ENCODE measurements at regions not wholly inside any gene's neighbourhood (a gene's known extent, or its start where the extent isn't known, plus 50 kb on each side); places are given as distances from the start of the nearest gene placed in this dataset.
"Not testable (repeated sequence)": the region's sequence is repeated elsewhere in the genome, so short reads cannot be mapped to it uniquely, and the experiment has no call there.

DNA sequence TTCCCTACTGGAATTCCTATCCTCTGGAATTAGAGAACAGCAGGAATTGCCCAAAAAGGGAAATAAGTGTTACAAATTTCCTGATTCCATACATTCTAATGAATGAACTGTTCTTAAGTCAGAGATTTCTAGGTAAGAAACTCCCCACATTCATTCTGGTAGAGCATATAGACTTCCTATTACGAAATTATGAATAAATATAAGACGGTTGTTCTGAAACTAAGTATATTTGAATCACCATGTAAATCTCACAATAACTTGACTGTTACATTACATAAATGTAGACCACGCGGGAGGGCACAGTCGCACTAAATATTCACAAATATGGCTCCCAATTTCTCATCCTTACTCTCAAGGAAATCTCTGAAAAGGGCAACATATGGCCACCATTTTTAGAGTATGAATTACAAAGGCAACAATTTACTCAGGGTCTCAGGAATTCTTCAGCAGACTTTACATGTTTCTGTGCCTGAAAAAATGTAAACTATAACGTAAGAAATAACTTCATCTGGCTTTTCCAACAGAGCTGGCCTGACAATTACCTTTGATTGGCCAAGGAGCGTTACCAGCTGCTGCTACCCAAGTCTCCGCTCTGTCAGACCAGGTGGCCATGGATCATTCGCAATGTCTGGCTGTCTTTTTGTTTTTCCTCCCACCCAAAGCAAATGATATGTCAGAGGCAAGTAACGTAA lies 115.8 kb downstream of the MPP7 start:
- DNase-seq: no peak

DNA sequence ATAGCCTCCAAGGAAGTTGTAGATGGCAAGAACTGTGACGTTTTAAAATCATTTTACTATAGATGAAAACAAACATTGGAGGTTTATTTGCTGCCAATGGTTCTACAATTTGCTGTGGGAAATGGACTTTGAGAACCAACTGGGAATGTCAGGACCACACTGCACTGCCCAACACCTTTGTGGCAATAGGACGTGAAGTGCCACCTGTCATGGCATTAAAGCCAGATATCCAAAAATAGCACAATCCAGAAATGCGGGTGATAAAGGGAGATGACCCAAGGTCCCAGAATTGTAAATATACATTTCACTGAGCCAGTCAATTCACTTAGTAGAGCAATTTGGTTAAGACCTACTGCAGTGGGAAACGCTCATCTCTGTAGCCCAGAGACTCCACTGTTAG lies 116.4 kb downstream of the MPP7 start:
- DNase-seq: no peak

DNA sequence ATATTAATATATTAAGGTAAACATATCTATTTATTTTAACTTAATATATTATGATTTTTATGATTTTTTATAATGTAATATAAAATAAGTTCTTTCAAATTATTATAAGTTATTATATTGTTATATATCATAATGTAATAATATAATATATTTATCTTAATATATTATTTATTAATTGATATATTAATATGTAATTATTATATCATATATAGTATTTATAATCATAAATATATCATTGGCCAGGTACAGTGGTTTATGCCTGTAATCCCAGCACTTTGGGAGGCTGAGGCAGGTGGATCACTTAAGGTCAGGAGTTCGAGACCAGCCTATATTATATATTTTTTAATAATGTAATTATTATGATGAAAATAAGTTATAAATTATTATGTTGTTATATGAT lies 118.1 kb downstream of the MPP7 start:
- no peak for DNase-seq

DNA sequence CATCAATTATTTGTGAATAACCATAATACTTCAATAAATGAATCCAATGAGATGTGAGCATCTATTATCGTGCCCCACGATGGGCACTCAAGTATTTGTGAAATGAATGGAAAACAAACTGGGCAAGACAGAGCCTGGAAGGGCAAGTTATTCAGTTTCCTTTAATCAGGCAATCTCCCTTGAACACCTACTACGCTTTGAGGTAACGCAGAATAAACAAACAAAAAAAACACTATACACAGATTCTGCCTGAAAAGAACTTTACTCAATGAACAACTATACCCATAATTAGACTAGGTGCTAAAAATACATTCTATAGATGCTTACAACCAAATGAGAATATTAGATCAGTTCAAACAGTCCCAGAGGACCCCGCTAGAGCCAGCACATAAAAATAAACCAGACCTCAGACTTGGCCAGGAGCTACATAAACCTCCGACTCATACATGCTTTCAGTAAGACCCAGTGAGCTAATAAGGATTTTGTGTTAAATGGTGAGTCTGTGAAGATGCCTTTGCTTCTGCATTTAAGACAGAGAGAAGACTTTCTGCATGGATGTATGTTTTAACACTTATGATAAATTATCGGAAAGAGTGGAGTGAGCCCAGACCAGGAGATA lies 121.3 kb downstream of the MPP7 start:
- no peak for DNase-seq

DNA sequence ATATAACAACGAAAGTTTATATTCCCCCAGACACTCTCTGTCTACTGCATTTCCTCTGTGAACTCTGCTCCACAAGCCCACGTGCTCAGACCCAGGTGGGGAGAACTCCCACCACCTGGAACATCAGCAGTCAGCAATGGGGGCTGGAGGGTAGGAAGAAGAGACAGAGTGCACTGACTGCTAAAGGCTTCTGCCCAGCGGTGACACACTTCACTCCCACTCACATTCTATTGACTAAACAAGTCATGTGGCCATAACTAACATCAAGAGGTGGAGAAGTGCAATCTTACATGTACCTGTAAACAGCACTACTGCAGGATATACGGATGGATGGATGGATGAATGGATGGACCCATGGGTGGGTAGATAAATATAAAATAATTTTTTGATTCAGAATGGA lies 122.2 kb downstream of the MPP7 start:
- no peak for DNase-seq

DNA sequence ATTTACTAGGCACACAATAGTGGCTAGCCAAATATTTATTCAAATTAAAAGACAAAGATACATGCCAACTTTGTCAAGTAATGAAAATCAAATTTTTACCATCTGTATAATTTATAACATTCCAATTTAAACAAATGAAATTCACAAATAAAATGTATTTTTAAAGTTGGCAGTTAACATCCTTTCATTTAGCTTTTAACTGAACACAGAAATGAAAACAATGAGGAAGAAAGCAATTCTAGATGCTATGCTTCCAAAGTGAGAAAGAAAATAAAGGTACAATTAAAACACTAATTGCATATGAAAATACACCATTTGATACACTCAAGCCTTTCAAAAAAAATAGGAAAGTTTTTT lies 123.1 kb downstream of the MPP7 start:
- no peak for DNase-seq

DNA sequence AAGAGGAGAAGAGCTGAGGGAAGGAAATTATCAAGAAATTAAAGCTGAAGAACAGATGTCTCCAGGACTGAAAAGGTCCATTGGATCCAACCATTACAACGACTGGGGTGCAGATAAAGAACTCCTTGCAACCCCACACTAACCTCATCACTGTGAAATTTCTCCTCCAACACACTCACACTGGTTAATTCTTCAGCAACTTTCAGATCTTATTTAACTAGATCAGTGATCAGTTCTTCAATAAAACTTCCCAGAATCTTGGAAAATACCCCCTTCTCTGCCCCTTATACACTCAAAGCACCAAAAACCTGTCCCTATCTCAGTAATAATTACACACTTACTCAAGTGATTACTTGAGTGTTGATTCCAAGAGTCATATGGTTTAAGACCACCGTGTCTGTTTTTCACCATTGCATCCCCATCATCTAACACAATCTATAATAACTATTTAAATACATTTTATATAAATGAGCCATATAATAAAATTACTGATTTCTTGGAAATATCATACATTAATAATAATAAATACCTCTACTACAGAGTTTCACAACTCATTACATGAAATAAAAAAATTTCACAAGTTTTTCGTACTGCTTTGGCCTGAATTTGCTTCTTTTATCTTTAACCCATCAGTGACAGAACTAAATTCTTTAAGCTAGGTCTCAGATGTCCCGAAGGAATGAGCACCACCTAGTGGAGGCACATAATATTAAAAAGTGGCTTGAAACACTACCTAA lies 123.7 kb downstream of the MPP7 start:
- peak; percentile 5 for DNase-seq

DNA sequence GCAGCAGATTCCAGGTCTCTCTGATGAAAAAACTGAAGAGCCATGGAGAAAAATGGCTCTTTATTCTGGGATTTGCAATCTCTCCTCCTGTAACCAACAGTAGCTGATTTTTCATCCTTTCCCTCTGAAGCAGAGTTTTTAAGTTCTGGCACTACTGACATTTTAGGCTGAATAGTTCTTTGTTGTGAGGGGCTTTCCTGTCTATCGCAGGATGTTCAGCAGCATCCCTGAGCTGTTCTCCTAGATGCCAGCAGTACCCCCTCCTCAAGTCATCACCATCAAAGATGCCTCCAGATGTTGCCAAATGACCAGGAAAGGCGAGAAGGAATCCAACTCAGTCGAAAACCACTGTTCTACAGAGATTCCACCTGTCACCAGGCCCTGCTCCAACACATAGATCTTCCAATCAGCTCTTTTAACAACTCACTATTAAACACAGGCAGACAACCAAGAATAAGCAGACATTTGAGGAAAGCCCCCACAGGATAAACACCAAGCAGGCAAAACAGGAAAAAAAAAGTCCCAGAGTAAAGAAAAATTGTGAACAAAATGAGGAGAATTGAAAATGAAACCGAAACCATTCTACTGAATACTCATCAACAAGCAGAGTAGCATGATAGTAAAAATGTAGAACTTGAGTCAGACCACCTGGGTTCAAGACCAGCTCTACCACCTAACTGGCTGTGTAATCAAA lies 124.8 kb downstream of the MPP7 start:
- no peak for DNase-seq

DNA sequence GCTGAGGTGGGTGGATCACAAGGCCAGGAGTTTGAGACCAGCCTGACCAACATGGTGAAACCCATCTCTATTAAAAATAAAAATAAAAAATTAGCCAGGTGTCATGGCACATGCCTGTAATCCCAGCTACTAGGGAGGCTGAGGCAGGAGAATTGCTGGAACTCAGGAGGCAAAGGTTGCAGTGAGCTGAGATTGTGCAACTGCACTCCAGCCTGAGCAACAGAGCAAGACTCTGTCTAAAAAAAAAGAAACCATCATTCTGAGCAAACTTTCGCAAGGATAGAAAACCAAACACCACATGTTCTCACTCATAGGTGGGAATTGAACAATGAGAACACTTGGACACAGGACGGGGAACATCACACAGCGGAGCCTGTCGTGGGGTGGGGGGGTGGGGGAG lies 126.4 kb downstream of the MPP7 start:
- DNase-seq: not testable (repeated sequence)

DNA sequence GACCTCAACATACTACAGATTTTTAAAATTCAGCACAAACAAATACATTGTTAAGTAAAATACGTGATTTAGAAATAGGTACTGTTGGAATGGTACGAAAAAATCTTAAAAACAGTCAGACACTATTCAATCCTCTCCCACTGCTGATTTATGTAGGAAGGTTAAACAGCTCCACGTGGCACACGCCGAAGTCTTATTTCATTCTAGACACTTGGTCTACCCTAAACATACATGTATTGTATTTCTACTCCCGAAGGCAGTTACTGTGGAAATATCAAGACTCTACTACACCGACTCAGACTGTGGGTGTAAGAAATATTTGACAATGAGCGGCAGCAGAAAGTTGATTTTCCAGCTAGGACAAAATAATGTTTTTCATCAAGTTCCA lies 130.6 kb downstream of the MPP7 start:
- DNase-seq: no peak

DNA sequence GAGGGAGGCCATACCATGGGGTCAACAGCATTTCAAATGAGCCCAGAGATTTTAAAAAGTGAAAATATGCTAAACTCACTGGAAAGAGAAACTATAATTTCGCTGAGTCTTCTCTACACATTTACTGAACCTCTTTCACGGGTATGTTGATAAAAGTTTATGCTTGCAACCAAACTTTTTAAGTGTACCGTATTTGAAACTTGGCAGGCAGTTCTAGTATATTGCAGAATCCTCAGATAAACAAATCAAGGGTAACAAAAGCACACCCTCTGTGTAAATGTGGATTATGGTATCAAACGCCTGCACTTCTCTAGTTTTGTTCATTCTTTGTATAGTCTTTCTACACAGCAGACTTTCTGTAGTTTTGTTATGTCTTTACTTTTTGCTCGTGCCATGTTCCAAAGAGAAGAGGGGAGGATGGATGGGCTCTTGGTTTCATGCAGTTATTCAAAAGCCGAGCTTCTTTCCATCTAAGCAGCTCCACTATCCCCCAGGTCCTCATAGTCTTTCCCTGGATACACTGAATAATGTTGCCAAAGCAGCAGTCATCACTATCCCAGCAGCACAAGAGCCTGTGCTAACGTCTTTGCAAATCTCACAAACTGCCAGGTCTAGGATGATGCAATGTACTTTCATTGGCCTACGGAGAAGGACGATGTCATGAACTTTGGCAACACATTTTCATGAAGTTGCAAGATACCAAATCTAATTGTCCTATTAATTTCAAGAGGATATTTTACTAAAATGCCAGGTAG lies 131.2 kb downstream of the MPP7 start:
- no peak for DNase-seq

DNA sequence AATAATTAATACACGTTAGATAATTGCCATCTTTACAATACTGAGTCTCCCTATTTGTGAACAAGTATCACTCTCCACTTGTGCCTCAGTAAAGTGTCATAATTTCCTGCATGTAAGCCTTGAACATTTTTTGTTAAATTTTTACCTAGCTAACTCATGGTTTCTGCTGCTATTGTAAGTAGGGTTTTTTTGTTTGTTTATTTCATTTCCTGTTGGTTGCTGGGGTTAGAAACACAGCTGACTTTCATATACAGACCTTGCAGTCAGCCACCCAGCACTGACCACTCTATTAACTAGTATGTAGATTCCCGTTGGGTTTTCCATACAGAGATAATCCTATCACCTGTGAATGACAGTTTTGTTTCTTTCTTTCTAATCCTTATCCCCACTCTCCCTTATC lies 133.3 kb downstream of the MPP7 start:
- no peak for DNase-seq

DNA sequence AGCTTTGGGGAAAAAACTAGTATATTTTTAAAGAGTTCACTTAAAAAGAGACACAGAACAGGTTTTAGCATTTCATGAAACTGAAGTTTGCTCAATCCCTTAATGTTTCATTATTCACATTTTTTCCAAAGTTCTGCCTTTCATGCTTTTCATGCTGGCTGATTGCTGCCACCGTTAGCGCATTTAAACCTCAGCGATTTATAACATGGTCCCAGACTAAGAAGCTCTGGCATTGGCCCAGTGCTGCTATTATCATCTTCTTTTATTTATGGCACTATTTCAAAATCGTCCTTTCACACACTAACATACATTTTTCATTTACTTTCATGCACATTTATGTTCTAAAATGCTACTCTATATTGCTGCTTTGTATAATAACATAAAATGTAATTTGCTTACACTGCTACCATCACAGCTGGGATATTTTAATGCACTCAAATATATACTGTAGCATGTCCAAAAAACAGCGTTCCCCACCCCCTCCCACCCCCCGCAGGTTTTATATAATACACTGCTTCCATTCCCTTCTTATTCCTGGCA lies 141.9 kb downstream of the MPP7 start:
- DNase-seq: no peak

DNA sequence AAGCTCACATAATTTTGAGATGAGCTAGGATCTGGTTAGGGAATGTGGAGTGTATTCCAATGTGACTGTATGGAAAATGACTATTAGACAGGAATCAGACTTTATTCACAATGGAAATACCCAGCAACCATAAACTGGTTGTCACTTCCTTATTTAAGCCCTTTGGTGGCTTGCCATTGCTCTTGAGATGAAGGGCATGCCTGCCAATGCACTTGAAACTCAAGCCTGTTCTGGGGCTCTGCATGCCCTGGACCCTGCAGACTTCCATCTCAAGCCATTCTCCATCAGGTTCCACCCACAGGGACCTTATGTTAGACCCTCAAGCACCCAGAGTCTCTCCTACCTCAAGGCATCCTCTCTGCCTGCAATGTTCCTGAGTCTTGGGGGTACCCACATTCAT lies 145.5 kb downstream of the MPP7 start:
- DNase-seq: no peak

DNA sequence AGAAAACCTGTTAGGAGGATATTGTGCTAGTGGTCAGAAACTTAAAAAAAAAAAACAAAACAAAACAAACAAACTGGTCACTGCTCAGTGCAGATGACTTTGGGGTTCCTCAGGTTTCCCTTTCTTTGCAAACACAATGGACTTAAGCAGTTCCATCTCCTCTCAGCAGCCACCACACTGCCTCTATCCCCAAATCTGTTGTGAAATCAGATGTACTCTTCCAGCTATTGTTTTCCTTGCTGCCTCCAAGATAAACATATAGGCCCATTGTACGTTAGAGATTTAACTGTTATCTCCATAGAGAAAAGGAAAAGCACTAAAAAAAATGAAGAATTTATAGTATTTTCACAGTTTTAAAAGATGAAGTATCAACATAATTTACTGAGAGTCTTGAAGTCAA lies 147.1 kb downstream of the MPP7 start:
- no peak for DNase-seq

DNA sequence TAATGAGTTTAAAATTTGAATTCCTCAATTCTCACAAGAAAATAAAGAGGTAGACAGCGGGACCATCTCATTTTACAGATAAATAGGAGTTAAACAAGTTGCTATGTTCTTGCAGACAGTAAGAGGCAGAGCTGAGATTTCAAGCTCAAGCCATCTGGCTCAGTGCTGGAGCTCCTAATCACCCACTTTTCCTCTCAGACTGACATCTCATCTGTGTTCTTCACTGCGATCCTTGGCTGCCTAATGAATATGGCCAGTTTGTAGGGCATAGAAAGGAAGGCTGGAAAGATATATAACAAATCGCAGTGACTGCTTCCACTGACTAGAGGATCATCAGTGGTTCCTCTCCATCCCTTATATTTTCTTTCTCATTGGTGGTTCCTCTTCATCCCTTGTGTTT lies 151.2 kb downstream of the MPP7 start:
- DNase-seq: no peak

DNA sequence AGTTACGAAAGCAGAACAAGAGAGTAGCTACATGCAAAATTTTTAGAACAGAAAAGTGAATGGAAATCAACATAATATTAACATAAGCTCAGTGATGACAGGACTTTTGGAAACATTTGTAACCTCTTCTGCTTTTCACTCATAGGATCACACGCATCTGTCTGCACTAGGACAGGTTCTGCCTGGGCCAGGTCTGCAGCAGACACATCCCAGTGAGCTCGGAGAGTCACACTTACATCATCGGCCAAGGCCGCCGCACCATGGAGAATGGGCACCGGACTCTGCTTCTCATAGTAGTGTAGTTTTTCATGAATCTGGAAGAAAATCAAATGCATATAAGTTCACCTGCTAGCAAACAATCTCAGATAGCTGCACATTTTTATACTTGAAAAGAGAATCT lies 150.9 kb upstream of the ODAD2 start:
- no peak for DNase-seq

DNA sequence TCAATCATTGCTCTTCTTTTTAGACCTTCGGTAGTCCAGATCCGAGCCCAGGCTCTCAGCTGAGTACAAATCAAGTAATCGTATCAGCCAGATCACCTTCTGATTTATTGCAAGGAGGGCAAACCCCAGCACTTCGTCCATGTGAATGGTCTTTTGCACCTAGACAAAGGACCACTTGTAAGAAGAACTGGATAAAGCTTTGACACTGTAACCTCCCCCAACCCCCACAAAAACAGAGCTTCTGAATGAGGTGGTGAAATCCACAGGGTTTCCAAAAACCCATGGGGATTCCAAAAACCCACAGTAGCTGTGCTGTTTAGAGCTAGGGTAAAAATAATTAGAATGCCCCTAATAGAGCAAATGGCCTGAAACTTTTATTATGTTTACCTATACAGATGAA lies 148.8 kb upstream of the ODAD2 start:
- DNase-seq: no peak

DNA sequence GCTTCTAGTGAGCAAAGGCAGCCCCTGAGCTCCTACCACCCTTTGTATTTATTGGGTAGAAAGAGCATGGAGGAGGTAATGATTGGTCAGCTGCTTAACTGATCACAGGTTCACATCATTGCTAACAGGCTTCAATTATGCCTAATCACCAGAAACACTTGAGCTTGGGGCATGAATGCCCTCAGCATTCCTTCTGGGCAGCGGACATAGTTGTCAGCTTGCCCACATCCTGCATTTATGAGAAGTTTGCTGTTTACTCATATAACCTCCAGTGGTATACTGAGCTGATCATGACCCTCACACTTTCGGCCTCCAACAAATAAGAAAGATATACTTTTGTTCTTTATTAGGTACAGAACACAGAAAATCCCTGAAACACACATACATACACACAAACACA lies 140.3 kb upstream of the ODAD2 start:
- DNase-seq: no peak

DNA sequence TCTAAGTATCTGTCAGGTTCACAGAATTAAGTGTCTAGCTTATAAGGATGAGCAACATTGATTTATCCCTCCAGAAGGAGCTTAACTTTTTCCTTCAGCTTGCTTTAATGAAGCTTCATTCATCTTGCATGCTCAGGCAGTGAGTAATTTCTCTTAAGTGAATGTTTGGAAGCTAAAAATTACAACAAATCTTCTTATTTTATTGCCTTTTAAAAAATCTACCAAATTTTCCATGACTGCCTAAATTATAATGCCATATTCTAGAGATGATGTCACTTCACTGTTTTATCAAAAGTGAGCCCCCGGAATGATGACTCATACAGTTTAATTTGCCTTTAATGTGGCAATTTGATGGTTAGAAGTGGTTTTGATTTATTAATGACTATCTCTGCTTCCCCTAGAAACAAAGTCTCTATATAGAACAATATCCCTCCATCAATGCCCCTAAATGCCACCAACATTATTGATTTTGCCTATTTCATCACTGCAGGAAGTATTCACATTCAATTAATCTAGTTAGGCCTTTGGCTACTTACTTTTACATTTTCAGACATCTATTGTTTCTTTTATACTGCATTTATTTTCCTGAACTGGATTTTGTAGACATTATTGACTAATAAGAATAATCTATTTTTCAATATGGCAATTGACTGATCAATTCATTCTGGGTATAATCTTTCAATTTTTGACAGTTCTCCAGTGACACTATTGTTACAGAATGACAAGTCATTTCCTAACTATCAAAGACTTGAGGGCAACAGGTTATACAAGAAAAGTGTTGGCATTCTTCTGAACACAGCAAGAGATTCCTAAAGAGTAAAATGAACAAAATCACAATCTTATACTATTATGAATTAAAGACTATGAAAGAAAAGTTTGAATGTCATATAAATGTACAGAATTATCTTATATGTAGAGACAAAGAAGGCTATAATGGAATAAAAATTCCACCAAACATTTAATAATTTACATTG lies 139.3 kb upstream of the ODAD2 start:
- no peak for DNase-seq

DNA sequence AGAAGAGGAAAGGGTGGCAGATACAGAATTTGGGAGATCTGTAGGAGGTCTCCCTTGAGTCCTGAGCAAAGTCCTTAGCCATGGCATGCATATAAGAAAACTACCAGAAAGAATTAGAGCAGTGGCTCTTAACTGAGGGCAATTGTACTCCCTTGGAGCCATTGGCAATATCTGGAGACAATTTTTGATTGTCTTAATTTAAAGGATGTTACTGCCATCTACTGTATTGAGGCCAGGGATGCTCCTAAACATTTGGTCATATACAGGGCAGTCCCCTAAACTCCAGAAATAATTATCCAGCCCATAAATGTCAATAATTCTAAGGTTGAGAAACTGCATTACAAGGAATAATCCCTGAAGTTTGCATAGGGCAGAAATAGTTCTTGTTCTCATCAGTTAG lies 136.4 kb upstream of the ODAD2 start:
- DNase-seq: no peak

DNA sequence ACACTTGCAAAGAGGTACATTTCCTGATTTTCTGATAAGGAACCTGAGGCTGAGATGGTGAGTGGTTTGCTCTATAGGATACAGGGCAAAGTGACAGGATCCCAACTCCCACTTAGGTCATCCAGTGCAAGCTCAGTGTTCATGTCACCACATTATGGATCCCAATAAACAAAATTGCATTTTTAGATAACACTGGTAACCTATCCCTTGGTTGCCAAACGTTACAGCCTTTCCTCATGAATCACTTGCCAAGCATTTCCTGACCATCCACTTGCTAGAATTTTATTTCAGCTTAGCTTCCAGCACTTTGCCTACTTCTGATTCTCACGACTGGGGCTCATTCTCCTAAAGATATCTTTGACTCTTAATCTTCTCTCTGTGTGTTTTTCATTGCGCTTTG lies 131.4 kb upstream of the ODAD2 start:
- no peak for DNase-seq
